Activated T-cell treated with anti-CD3 and anti-CD28 coated beads, Interleukin-2, amount 50 U/mL, for 72 hours (primary cell): ENCODE measurements at regions not wholly inside any gene's neighbourhood (a gene's known extent, or its start where the extent isn't known, plus 50 kb on each side); places are given as distances from the start of the nearest gene placed in this dataset.
"Not testable (repeated sequence)": the region's sequence is repeated elsewhere in the genome, so short reads cannot be mapped to it uniquely, and the experiment has no call there.

Experiments
- ATAC-seq, 2 donors: fragments of 150-1000 bp; cut with Tn5 transposase; replicated peaks in 1 of 2; 2 replicates each; pipeline ENCODE4 v1.10.0; 2021; ENCODE audit warnings: moderate library complexity in 2 of 2, mild to moderate bottlenecking in 1 of 2
- DNase-seq, 2 donors: peaks; one replicate each; pipeline ENCODE4 v3.0.0; 2021 to 2022; ENCODE audit warnings: mixed read lengths in 1 of 2
- H3K27ac Mint-ChIP-seq: one replicate; pipeline ENCODE4 v1.8.0; 2022; ENCODE audit warnings: mild to moderate bottlenecking, moderate library complexity, mixed read lengths
- H3K27me3 Mint-ChIP-seq: one replicate; pipeline ENCODE4 v1.8.0; 2022; ENCODE audit warnings: low read depth, mixed read lengths
- H3K36me3 Mint-ChIP-seq, 2 donors: one replicate each; pipeline ENCODE4 v1.8.0; 2022; ENCODE audit warnings: mixed read lengths in 2 of 2, mild to moderate bottlenecking in 1 of 2; ENCODE audit not compliant: insufficient read depth in 2 of 2
- H3K4me1 Mint-ChIP-seq: one replicate; pipeline ENCODE4 v1.8.0; 2022; ENCODE audit warnings: low read depth, mixed read lengths
- H3K4me3 Mint-ChIP-seq, 2 donors: one replicate each; pipeline ENCODE4 v1.8.0; 2022; ENCODE audit warnings: mild to moderate bottlenecking in 2 of 2, mixed read lengths in 2 of 2, moderate library complexity in 2 of 2
- H3K9me3 Mint-ChIP-seq, 2 donors: one replicate each; pipeline ENCODE4 v1.8.0; 2022; ENCODE audit warnings: mixed read lengths in 2 of 2

GRCh38 chr9:24844217-24844616 lies 298.5 kb upstream of the IZUMO3 start:
- no peak for DNase-seq
- Mint-ChIP-seq H3K27me3 (no peaks in the 10 kb centered on the region), H3K36me3 (no peaks in the 10 kb centered on the region), H3K9me3 (peaks cover 3 to 10% of the 10 kb centered on the region in 2 donors), H3K4me1 (no peaks in the 10 kb centered on the region), H3K27ac (no peak overlapping the region), H3K4me3 (no peak overlapping the region)
- no peak for ATAC-seq

- ATAC-seq (no peak), DNase-seq (no peak)
- no peak overlapping the region for H3K27ac Mint-ChIP-seq
- peaks cover 3 to 8% of the 10 kb centered on the region in 2 donors for H3K9me3 Mint-ChIP-seq
- H3K27me3 Mint-ChIP-seq = no peaks in the 10 kb centered on the region
- no peaks in the 10 kb centered on the region for H3K36me3 Mint-ChIP-seq
- H3K4me1 Mint-ChIP-seq = no peaks in the 10 kb centered on the region
- no peak overlapping the region for H3K4me3 Mint-ChIP-seq
Observed at GRCh38 chr9:24841993-24842392, 296.3 kb upstream of the IZUMO3 start.

- Mint-ChIP-seq H3K27me3 (no peaks in the 10 kb centered on the region), H3K27ac (no peak overlapping the region), H3K4me3 (no peak overlapping the region), H3K9me3 (peaks cover 4 to 6% of the 10 kb centered on the region in 2 donors), H3K4me1 (no peaks in the 10 kb centered on the region), H3K36me3 (no peaks in the 10 kb centered on the region)
- no peak for ATAC-seq
- no peak for DNase-seq
Observed at GRCh38 chr9:24832307-24832706, 286.6 kb upstream of the IZUMO3 start.

GRCh38 chr9:24828687-24829086 lies 283.0 kb upstream of the IZUMO3 start:
- Mint-ChIP-seq H3K27me3 (no peaks in the 10 kb centered on the region), H3K36me3 (no peaks in the 10 kb centered on the region), H3K9me3 (peaks cover 8 to 12% of the 10 kb centered on the region in 2 donors), H3K27ac (no peak overlapping the region), H3K4me3 (no peak overlapping the region), H3K4me1 (no peaks in the 10 kb centered on the region)
- DNase-seq = no peak
- no peak for ATAC-seq

GRCh38 chr9:24824607-24825006 lies 278.9 kb upstream of the IZUMO3 start:
- no peaks in the 10 kb centered on the region for H3K27me3 Mint-ChIP-seq
- peaks cover 12 to 13% of the 10 kb centered on the region in 2 donors for H3K9me3 Mint-ChIP-seq
- H3K36me3 Mint-ChIP-seq = no peaks in the 10 kb centered on the region
- DNase-seq = no peak
- H3K4me1 Mint-ChIP-seq = no peaks in the 10 kb centered on the region
- H3K4me3 Mint-ChIP-seq = no peak overlapping the region
- ATAC-seq = no peak
- no peak overlapping the region for H3K27ac Mint-ChIP-seq

GRCh38 chr9:24820196-24820595 lies 274.5 kb upstream of the IZUMO3 start:
- no peaks in the 10 kb centered on the region for H3K4me1 Mint-ChIP-seq
- H3K27me3 Mint-ChIP-seq = no peaks in the 10 kb centered on the region
- DNase-seq (no peak), ATAC-seq (no peak)
- no peaks in the 10 kb centered on the region for H3K36me3 Mint-ChIP-seq
- no peak overlapping the region for H3K4me3 Mint-ChIP-seq
- H3K9me3 Mint-ChIP-seq = peaks cover 10 to 12% of the 10 kb centered on the region in 2 donors
- H3K27ac Mint-ChIP-seq = no peak overlapping the region

- DNase-seq (no peak), ATAC-seq (no peak)
- H3K9me3 Mint-ChIP-seq = peaks cover 10 to 14% of the 10 kb centered on the region in 2 donors
- no peaks in the 10 kb centered on the region for H3K36me3 Mint-ChIP-seq
- no peaks in the 10 kb centered on the region for H3K27me3 Mint-ChIP-seq
- no peaks in the 10 kb centered on the region for H3K4me1 Mint-ChIP-seq
- H3K4me3 Mint-ChIP-seq = no peak overlapping the region
- H3K27ac Mint-ChIP-seq = no peak overlapping the region
Observed at GRCh38 chr9:24817756-24818155, 272.1 kb upstream of the IZUMO3 start.

GRCh38 chr9:24816006-24816405 lies 270.3 kb upstream of the IZUMO3 start:
- Mint-ChIP-seq H3K9me3 (peaks cover 11 to 14% of the 10 kb centered on the region in 2 donors), H3K36me3 (no peaks in the 10 kb centered on the region), H3K4me3 (no peak overlapping the region), H3K27ac (no peak overlapping the region), H3K27me3 (no peaks in the 10 kb centered on the region), H3K4me1 (no peaks in the 10 kb centered on the region)
- DNase-seq (no peak), ATAC-seq (no peak)

GRCh38 chr9:24801344-24801743 lies 255.6 kb upstream of the IZUMO3 start:
- Mint-ChIP-seq H3K4me1 (no peaks in the 10 kb centered on the region), H3K9me3 (peaks cover 5 to 13% of the 10 kb centered on the region in 2 donors), H3K4me3 (no peak overlapping the region), H3K27ac (no peak overlapping the region), H3K27me3 (no peaks in the 10 kb centered on the region), H3K36me3 (no peaks in the 10 kb centered on the region)
- ATAC-seq = no peak
- no peak for DNase-seq

GRCh38 chr9:24793787-24794186 lies 248.1 kb upstream of the IZUMO3 start:
- Mint-ChIP-seq H3K36me3 (peaks cover 0 to 2% of the 10 kb centered on the region in 2 donors), H3K4me3 (no peak overlapping the region), H3K9me3 (peaks cover 9 to 14% of the 10 kb centered on the region in 2 donors), H3K27ac (no peak overlapping the region), H3K4me1 (no peaks in the 10 kb centered on the region), H3K27me3 (no peaks in the 10 kb centered on the region)
- DNase-seq (no peak), ATAC-seq (no peak)

GRCh38 chr9:24776226-24776625 lies 230.5 kb upstream of the IZUMO3 start:
- Mint-ChIP-seq H3K4me1 (no peaks in the 10 kb centered on the region), H3K27me3 (no peaks in the 10 kb centered on the region), H3K27ac (no peak overlapping the region), H3K9me3 (peaks cover 17 to 18% of the 10 kb centered on the region in 2 donors), H3K36me3 (peaks cover 2 to 7% of the 10 kb centered on the region in 2 donors), H3K4me3 (no peak overlapping the region)
- DNase-seq (no peak), ATAC-seq (no peak)

GRCh38 chr9:24774199-24774598 lies 228.5 kb upstream of the IZUMO3 start:
- peaks cover 12 to 18% of the 10 kb centered on the region in 2 donors for H3K9me3 Mint-ChIP-seq
- H3K4me1 Mint-ChIP-seq, ATAC-seq, H3K4me3 Mint-ChIP-seq, H3K27ac Mint-ChIP-seq, H3K36me3 Mint-ChIP-seq, H3K27me3 Mint-ChIP-seq, DNase-seq: not testable (repeated sequence)

- no peak for ATAC-seq
- no peak overlapping the region for H3K4me3 Mint-ChIP-seq
- H3K27ac Mint-ChIP-seq = no peak overlapping the region
- no peak for DNase-seq
- no peaks in the 10 kb centered on the region for H3K27me3 Mint-ChIP-seq
- H3K4me1 Mint-ChIP-seq = no peaks in the 10 kb centered on the region
- H3K36me3 Mint-ChIP-seq = peaks cover 2 to 3% of the 10 kb centered on the region in 2 donors
- peaks cover 15 to 18% of the 10 kb centered on the region in 2 donors for H3K9me3 Mint-ChIP-seq
Observed at GRCh38 chr9:24766081-24766480, 220.4 kb upstream of the IZUMO3 start.

GRCh38 chr9:24765025-24765756 lies 219.5 kb upstream of the IZUMO3 start:
- ATAC-seq (no peak), DNase-seq (no peak)
- Mint-ChIP-seq H3K4me1 (no peaks in the 10 kb centered on the region), H3K9me3 (peaks cover 15 to 18% of the 10 kb centered on the region in 2 donors), H3K27ac (no peak overlapping the region), H3K4me3 (no peak overlapping the region), H3K36me3 (peaks cover 2 to 3% of the 10 kb centered on the region in 2 donors), H3K27me3 (no peaks in the 10 kb centered on the region)
